HepG2 (cell line): ENCODE measurements at regions not wholly inside any gene's neighbourhood (a gene's known extent, or its start where the extent isn't known, plus 50 kb on each side); places are given as distances from the start of the nearest gene placed in this dataset.

Experiments used
- ATAC-seq: fragments of 200-7000 bp; cut with Tn5 transposase; 3 replicates; pipeline ENCODE4 v1.9.1; 2020; ENCODE audit warnings: mild to moderate bottlenecking, moderate library complexity
- BruUV-seq: library from RNA; stranded (reverse); fragments of 400-500 nt; replicated peaks from 2 replicates; lab custom pipeline; 2021; lab: Mats Ljungman, UMichigan
- CTCF ChIA-PET: fragments of 300-600 bp; formaldehyde crosslinking; extraction: SDS; loops from one replicate; lab custom pipeline; 2021; ENCODE audit warnings: low total read pairs, inconsistent platforms, low intra/inter-chr PET ratio; lab: Yijun Ruan, JAX
- POLR2A ChIA-PET: fragments of 350-600 bp; sonication (Branson Sonifier 250); formaldehyde crosslinking; loops from one replicate; lab custom pipeline; 2020; ENCODE audit warnings: antibody characterized with exemption, inconsistent platforms; lab: Yijun Ruan, JAX
- DNase-seq: peaks from one replicate; pipeline ENCODE4 v3.0.0-alpha.2; 2015; ENCODE audit warnings: low spot score
- FAIRE-seq: peaks from 3 replicates; lab custom pipeline; 2011; peaks lifted over from hg19 to GRCh38; lab: Jason Lieb, UNC
- H2AFZ ChIP-seq: one replicate; pipeline ENCODE4 v1.6.1; 2011; ENCODE audit warnings: low read length, inconsistent platforms
- H3K27ac ChIP-seq: fragments of 300-600 bp; 3 replicates; pipeline ENCODE4 v1.8.0; 2011; ENCODE audit warnings: mixed run types, mild to moderate bottlenecking, mixed read lengths, low read length, inconsistent platforms; ENCODE audit not compliant: insufficient read depth; ENCODE audit errors: extremely low read length
- H3K27me3 ChIP-seq, 2 experiments: fragments of 200-600 bp in 1 of 2; 2 replicates in 1 of 2; 3 replicates in 1 of 2; pipeline versions ENCODE4 v1.6.0 to v1.8.0; 2011; ENCODE audit warnings: low read length in 2 of 2, mild to moderate bottlenecking in 2 of 2, moderate library complexity in 2 of 2, inconsistent platforms in 1 of 2; ENCODE audit not compliant: insufficient read depth in 2 of 2, control insufficient read depth in 1 of 2
- H3K36me3 ChIP-seq, 2 experiments: fragments of 200-600 bp in 1 of 2; replicated peaks in 1 of 2; 2 replicates in 1 of 2; 3 replicates in 1 of 2; pipeline versions ENCODE4 v1.5.1 to v1.8.0; 2011; ENCODE audit warnings: low read length in 2 of 2, inconsistent platforms in 1 of 2; ENCODE audit not compliant: insufficient read depth in 2 of 2, control insufficient read depth in 1 of 2
- H3K4me1 ChIP-seq: 2 replicates; pipeline ENCODE4 v1.5.1; 2012; ENCODE audit warnings: low read length, inconsistent platforms; ENCODE audit not compliant: insufficient read depth
- H3K4me2 ChIP-seq: 2 replicates; pipeline ENCODE4 v1.6.0; 2011; ENCODE audit warnings: low read depth, low read length, inconsistent platforms
- H3K4me3 ChIP-seq, 3 experiments: fragments of 200-600 bp in 1 of 3; sonication (generic), shearing (Covaris generic) in 1 of 3; replicated peaks in 1 of 3; 2 replicates each; pipeline ENCODE4 v1.5.1; 2011 to 2016; ENCODE audit warnings: low read length in 3 of 3, inconsistent platforms in 2 of 3, low read depth in 2 of 3, mild to moderate bottlenecking in 2 of 3, control low read depth in 1 of 3, mixed read lengths in 1 of 3; ENCODE audit not compliant: insufficient read depth in 1 of 3
- H3K79me2 ChIP-seq: one replicate; pipeline ENCODE4 v1.6.1; 2011; ENCODE audit warnings: low read length, inconsistent platforms; ENCODE audit not compliant: insufficient read depth
- H3K9ac ChIP-seq: 2 replicates; pipeline ENCODE4 v1.6.0; 2011; ENCODE audit warnings: mild to moderate bottlenecking, low read depth, low read length, inconsistent platforms; ENCODE audit not compliant: insufficient read depth
- H3K9me3 ChIP-seq: 2 replicates; pipeline ENCODE4 v1.5.1; 2012; ENCODE audit warnings: mild to moderate bottlenecking, low read length
- H4K20me1 ChIP-seq: 2 replicates; pipeline ENCODE4 v1.6.0; 2011; ENCODE audit warnings: inconsistent platforms, mild to moderate bottlenecking, low read length, moderate library complexity; ENCODE audit not compliant: insufficient read depth
- MAFF ChIP-seq: IDR thresholded peaks from 2 replicates; pipeline ENCODE4 v1.6.1; 2011; ENCODE audit warnings: low read depth, low read length, improper control_type of control experiment
- MAFK ChIP-seq, 2 experiments: IDR thresholded peaks in 1 of 2; conservative IDR thresholded peaks in 1 of 2; 2 replicates each; pipeline ENCODE4 v1.6.1; 2011; ENCODE audit warnings: improper control_type of control experiment in 2 of 2, low read length in 2 of 2
- WGBS: methylation state at CpG from one replicate; pipeline ENCODE4 v1.1.6; 2017; ENCODE audit warnings: low lambda C conversion rate; 5-methylcytosine and 5-hydroxymethylcytosine counted together
- in situ Hi-C: cut with HindIII; loops from 2 replicates; pipeline ENCODE4 v1.10.0; 2017; ENCODE audit warnings: low pct_unique_long_range_greater_than_20kb; ENCODE audit not compliant: extremely low pct_ligation_motif_present
- intact Hi-C: fragments of 100-400 bp; cut with micrococcal nuclease; formaldehyde crosslinking; loops from one replicate; pipeline ENCODE4 v1.10.0; 2022; ENCODE audit not compliant: unreplicated experiment
- TF ChIP-seq, protein P1 (sequence below): sonication (generic); formaldehyde crosslinking; IDR thresholded peaks from 2 replicates; pipeline ENCODE4 v1.4.0; 2020; ENCODE audit warnings: missing genetic modification reagents, borderline replicate concordance

DNA sequence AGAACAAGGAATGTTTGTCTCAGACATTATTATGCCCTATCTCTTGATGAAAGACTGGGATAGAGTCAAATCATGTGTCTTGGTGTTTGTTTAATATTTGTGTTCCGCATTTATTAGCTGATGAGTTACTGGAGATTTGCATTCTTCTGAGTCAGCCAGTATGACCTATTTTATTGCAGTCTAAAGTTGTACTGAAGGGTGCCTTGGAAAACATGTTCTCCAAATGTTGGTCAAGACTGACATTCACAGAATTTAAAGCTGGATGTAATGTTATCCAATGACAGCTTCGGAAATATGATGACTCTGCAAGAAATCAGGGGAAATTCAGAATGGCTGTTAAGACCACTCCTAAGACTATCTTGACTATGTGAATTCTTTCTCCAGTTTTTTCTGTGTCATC is 134.0 kb downstream of the KCNRG start:
- in situ Hi-C loops (no loop called here), intact Hi-C loops (no loop called here)
- Histone ChIP-seq H3K27me3 (no peaks in the 10 kb centered on the region), H4K20me1 (no peaks in the 10 kb centered on the region), H3K79me2 (no peaks in the 10 kb centered on the region), H3K27ac (no peak overlapping the region), H3K4me3 (no peak overlapping the region), H3K9me3 (no peaks in the 10 kb centered on the region), H3K4me1 (peaks cover 11% of the 10 kb centered on the region), H2AFZ (no peak overlapping the region), H3K36me3 (no peaks in the 10 kb centered on the region), H3K9ac (no peak overlapping the region), H3K4me2 (no peak overlapping the region)
- ATAC-seq (no peak), FAIRE-seq (no peak), DNase-seq (no peak)
- ChIA-PET POLR2A (interaction anchor here (0.8 to 1.0 kb wide), 2 partner anchors 12 to 23 kb away, joined by 3 read pairs; no protein-coding TSS in a partner anchor), CTCF (no interaction called here)
- TF ChIP-seq, protein P1, sequence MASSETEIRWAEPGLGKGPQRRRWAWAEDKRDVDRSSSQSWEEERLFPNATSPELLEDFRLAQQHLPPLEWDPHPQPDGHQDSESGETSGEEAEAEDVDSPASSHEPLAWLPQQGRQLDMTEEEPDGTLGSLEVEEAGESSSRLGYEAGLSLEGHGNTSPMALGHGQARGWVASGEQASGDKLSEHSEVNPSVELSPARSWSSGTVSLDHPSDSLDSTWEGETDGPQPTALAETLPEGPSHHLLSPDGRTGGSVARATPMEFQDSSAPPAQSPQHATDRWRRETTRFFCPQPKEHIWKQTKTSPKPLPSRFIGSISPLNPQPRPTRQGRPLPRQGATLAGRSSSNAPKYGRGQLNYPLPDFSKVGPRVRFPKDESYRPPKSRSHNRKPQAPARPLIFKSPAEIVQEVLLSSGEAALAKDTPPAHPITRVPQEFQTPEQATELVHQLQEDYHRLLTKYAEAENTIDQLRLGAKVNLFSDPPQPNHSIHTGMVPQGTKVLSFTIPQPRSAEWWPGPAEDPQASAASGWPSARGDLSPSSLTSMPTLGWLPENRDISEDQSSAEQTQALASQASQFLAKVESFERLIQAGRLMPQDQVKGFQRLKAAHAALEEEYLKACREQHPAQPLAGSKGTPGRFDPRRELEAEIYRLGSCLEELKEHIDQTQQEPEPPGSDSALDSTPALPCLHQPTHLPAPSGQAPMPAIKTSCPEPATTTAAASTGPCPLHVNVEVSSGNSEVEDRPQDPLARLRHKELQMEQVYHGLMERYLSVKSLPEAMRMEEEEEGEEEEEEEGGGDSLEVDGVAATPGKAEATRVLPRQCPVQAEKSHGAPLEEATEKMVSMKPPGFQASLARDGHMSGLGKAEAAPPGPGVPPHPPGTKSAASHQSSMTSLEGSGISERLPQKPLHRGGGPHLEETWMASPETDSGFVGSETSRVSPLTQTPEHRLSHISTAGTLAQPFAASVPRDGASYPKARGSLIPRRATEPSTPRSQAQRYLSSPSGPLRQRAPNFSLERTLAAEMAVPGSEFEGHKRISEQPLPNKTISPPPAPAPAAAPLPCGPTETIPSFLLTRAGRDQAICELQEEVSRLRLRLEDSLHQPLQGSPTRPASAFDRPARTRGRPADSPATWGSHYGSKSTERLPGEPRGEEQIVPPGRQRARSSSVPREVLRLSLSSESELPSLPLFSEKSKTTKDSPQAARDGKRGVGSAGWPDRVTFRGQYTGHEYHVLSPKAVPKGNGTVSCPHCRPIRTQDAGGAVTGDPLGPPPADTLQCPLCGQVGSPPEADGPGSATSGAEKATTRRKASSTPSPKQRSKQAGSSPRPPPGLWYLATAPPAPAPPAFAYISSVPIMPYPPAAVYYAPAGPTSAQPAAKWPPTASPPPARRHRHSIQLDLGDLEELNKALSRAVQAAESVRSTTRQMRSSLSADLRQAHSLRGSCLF (CRISPR knock-in tag) = no peak
- peak; percentile 96 for TF ChIP-seq MAFF
- peak; percentile 94 to 97 for TF ChIP-seq MAFK (conservative IDR thresholded peaks at IDR 0.05 in 1 of 2, IDR thresholded peaks at IDR 0.05 in 1 of 2; ENCODE audit: low read length in 2 of 2)
- BruUV-seq = no TSS peak
- 91% methylated on average over 2 of the region's 2 CpGs for WGBS
